ENCODE measurements at regions not wholly inside any gene's neighbourhood (a gene's known extent, or its start where the extent isn't known, plus 50 kb on each side); places are given as distances from the start of the nearest gene placed in this dataset.
"Not testable (repeated sequence)": the region's sequence is repeated elsewhere in the genome, so short reads cannot be mapped to it uniquely, and the experiment has no call there.

DNA sequence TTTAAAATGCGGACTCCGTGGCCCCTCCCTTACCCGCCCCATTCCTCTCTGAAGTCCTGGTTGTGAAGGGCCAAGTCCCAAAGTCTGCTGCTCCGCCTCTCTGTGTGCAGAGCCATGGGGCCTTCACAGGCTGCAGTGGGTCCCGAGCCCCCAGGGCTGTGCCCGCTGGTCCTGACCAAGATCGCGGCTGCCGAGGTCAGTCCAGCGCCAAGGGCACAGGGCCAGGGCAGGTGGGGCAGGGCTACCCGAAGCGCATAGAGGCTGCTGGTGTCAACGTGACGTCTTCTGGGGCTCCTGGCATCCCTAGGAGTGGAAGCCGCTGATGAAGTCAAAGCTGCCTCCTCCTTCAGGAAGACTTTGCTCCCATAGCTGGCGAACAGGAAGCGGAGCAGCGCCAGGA lies 858.8 kb downstream of the TUBA3C start:
- not testable (repeated sequence) for H3K4me3 ChIP-seq; DNase-seq (ENCODE audit: low spot score); H3K27me3 ChIP-seq; H3K9me3 ChIP-seq; H3K27ac ChIP-seq; H3K36me3 ChIP-seq; H3K4me1 ChIP-seq

GRCh38 chr13:18319653-18320052 lies 862.0 kb downstream of the TUBA3C start:
- not testable (repeated sequence) for H3K9me3 ChIP-seq; H3K27ac ChIP-seq; H3K36me3 ChIP-seq; DNase-seq (ENCODE audit: low spot score); H3K27me3 ChIP-seq; H3K4me3 ChIP-seq; H3K4me1 ChIP-seq

GRCh38 chr13:18303240-18303813 lies 878.3 kb downstream of the TUBA3C start:
- not testable (repeated sequence) for H3K27me3 ChIP-seq; H3K4me1 ChIP-seq; DNase-seq (ENCODE audit: low spot score); H3K9me3 ChIP-seq; H3K4me3 ChIP-seq; H3K27ac ChIP-seq; H3K36me3 ChIP-seq

- not testable (repeated sequence) for H3K9me3 ChIP-seq; H3K27me3 ChIP-seq; H3K36me3 ChIP-seq; H3K27ac ChIP-seq; H3K4me3 ChIP-seq; DNase-seq (ENCODE audit: low spot score); H3K4me1 ChIP-seq
Observed at GRCh38 chr13:18300968-18301367, 880.7 kb downstream of the TUBA3C start.

DNA sequence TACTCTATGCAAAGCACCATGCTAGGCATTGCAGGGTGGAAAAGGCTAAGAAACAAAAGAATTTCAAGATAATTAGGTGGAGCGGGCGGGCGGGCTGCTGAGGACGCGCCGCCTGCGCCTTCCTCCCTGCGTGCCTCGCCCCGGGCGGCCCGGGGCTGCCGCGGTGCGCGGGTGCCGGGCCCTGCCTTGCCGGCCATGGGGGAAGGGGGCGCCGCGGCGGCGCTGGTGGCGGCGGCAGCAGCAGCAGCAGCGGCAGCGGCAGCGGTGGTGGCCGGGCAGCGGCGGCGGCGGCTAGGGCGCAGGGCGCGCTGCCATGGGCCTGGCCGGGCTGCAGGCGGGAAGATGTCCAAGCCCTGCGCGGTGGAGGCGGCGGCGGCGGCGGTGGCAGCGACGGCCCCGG lies 884.3 kb downstream of the TUBA3C start:
- not testable (repeated sequence) for H3K4me1 ChIP-seq; H3K36me3 ChIP-seq; H3K4me3 ChIP-seq; H3K27me3 ChIP-seq; H3K9me3 ChIP-seq; H3K27ac ChIP-seq; DNase-seq (ENCODE audit: low spot score)

DNA sequence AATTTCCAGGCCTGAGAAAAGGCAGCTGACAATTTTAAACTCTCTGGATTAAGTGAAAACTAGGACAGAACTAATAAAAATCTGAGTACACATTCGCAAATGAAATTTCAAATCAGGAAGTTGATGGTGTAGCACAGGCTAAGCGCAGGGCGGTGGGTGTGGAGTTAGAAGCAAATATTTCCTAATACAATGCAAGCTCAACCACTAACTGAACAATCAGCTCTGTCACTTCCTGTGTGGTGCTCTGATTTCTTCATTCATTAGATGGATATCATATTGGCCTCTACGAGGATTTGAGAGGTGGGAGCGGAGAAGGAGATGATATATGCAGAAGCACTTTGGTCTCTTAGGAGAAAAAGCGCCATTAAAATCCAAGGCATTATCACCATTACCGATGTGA lies 885.0 kb downstream of the TUBA3C start:
- not testable (repeated sequence) for H3K4me1 ChIP-seq; H3K4me3 ChIP-seq; H3K36me3 ChIP-seq; H3K9me3 ChIP-seq; H3K27ac ChIP-seq; DNase-seq (ENCODE audit: low spot score); H3K27me3 ChIP-seq

GRCh38 chr13:18294311-18294710 lies 887.3 kb downstream of the TUBA3C start:
- H3K36me3 ChIP-seq; H3K9me3 ChIP-seq; H3K27ac ChIP-seq; H3K27me3 ChIP-seq; DNase-seq (ENCODE audit: low spot score); H3K4me3 ChIP-seq; H3K4me1 ChIP-seq: not testable (repeated sequence)

DNA sequence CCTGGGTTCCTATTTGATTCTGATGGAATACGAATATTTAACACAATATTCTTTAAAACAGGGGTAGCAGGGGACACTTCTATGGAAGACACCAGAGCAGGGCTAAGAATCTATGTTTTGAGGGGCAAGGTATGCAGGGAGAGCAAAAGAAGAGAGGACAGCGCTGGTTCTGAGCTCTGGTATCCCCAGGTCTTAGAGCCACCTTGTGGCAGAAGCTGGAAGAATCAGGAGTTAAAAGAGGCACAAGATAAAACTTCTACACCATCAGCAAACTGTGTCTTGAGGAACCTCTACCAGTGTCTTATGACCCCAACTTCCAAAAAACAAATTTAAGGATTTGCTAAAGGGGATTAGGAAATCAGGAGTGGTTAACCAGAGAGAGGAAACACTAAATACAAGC lies 894.8 kb downstream of the TUBA3C start:
- not testable (repeated sequence) for H3K27me3 ChIP-seq; H3K36me3 ChIP-seq; H3K9me3 ChIP-seq; H3K27ac ChIP-seq; H3K4me1 ChIP-seq; DNase-seq (ENCODE audit: low spot score); H3K4me3 ChIP-seq

DNA sequence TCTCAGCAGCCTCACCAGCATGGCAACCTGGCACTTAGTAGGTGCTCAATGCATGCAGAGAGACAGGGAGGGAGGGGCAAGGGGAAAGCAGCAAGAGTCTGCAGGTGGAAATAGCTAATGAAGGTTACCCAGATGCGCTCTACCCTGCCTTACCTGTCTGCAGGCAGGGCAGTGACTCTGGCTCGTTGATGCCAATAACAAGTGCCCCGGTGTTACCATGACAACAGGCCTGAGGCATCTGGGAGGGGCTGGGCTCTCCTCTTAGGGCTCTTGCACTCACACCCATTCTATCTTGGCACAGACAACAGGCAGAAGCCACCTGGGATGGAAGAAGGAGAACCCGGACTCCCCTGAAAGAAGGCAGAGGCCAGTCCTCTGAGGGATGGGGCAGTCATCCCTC lies 896.0 kb downstream of the TUBA3C start:
- H3K36me3 ChIP-seq; DNase-seq (ENCODE audit: low spot score); H3K9me3 ChIP-seq; H3K27me3 ChIP-seq; H3K4me1 ChIP-seq; H3K27ac ChIP-seq; H3K4me3 ChIP-seq: not testable (repeated sequence)

DNA sequence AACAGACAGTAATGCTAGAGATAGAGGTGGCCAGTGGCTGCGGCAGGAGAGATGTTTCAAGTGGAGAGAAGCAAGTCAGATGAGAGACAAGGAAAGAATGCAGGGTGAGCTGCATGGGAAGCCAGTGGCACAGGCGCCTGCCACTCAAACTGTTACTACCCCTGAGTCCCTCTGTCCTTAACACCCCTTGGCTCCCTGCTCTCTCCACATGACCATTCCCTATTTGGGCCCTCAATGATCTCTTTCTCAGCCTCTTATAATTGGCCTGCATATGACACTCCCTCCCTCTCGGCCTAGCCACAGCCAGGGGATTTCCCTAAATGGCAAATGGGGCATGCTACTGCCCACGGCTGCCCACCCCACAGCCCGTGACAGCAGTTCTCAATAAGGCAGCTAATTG lies 897.6 kb downstream of the TUBA3C start:
- H3K27ac ChIP-seq; DNase-seq (ENCODE audit: low spot score): not testable (repeated sequence)

GRCh38 chr13:18281829-18282597 lies 899.6 kb downstream of the TUBA3C start:
- not testable (repeated sequence) for H3K9me3 ChIP-seq; H3K36me3 ChIP-seq; H3K27ac ChIP-seq; H3K27me3 ChIP-seq; H3K4me1 ChIP-seq; H3K4me3 ChIP-seq; DNase-seq (ENCODE audit: low spot score)

More for the DNA sequence above, 897.6 kb downstream of the TUBA3C start:
- not testable (repeated sequence) for H3K4me3 ChIP-seq, H3K27me3 ChIP-seq, H3K4me1 ChIP-seq, H3K36me3 ChIP-seq, H3K9me3 ChIP-seq

DNA sequence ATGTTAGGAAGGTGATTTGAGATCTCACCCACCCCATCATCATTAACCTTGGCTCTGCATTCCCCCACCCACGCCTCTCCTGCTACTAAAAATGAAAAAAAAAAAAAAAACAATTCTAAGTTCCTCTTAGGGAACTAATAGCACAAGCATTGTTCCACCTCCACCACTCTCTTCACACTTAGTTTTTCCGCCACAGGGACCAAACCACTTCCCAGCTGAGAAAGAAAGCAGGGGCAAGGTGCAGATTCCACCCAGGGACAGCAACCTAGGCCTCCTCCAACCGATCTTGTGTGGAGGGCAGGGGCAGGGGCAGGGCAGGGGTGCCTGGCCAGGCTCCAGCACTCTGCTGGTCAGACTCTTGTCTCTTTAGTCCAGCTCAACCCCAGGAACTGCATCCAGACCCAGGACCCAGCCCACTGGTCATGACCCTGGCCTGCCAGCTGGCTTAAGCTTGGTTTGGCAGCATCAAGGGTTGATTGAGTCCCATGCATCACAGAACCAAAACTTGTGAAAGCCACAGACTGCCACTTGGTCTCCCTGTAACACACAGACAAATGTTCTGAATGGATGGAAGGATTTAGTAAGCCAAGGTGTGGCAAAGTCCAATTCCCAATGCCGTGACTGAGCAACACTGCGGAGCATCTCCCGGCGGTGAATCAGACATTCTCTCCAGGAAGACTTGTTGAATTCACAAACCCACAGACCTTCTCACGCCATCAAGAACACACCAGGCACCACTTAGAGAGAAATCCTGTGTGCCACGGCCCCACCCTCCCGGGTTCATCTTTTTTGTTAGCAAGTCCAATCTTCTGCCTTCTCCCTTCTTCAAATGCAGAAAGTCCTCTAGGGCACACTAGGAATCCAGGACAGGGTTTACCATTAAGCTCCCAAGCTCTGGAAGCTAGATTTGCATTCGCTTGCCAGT lies 900.5 kb downstream of the TUBA3C start:
- H3K4me3 ChIP-seq; DNase-seq (ENCODE audit: low spot score); H3K36me3 ChIP-seq; H3K27ac ChIP-seq; H3K4me1 ChIP-seq; H3K27me3 ChIP-seq; H3K9me3 ChIP-seq: not testable (repeated sequence)

- H3K36me3 ChIP-seq; H3K27ac ChIP-seq; H3K27me3 ChIP-seq; H3K4me1 ChIP-seq; H3K4me3 ChIP-seq; DNase-seq (ENCODE audit: low spot score); H3K9me3 ChIP-seq: not testable (repeated sequence)
Observed at GRCh38 chr13:18279971-18280370, 901.7 kb downstream of the TUBA3C start.

GRCh38 chr13:18277372-18277771 lies 904.3 kb downstream of the TUBA3C start:
- not testable (repeated sequence) for DNase-seq (ENCODE audit: low spot score); H3K9me3 ChIP-seq; H3K4me1 ChIP-seq; H3K27ac ChIP-seq; H3K36me3 ChIP-seq; H3K4me3 ChIP-seq; H3K27me3 ChIP-seq

DNA sequence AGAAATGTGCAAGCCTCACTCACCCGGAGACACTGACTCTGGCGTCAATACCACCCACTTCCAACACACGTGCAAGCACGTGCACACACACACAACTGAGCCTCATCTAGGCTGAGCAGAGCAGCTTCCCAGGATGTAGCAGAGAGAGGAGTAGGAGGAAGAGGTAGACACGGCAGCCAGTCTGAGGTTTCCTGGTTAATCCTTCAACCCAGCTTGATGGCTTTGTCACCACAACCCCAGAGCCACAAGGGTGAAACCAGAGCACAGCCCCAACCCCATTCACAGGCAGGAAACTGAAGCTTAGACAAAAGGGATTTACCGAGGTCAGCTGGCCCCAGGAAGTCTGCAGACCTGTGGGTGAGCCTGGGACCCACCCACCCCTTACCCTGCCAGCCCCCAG lies 905.3 kb downstream of the TUBA3C start:
- not testable (repeated sequence) for H3K9me3 ChIP-seq; H3K4me1 ChIP-seq; H3K27me3 ChIP-seq; DNase-seq (ENCODE audit: low spot score); H3K27ac ChIP-seq; H3K4me3 ChIP-seq; H3K36me3 ChIP-seq

Data from right atrium auricular region (tissue), 2 donors.